GM18520 (cell line): ENCODE measurements at regions not wholly inside any gene's neighbourhood (a gene's known extent, or its start where the extent isn't known, plus 50 kb on each side); places are given as distances from the start of the nearest gene placed in this dataset.
"Not testable (repeated sequence)": the region's sequence is repeated elsewhere in the genome, so short reads cannot be mapped to it uniquely, and the experiment has no call there.

ENCODE experiments used
- ATAC-seq: cut with Tn5 transposase; IDR thresholded peaks from one replicate; pipeline ENCODE4 v1.9.1; 2021; ENCODE audit not compliant: unreplicated experiment

DNA sequence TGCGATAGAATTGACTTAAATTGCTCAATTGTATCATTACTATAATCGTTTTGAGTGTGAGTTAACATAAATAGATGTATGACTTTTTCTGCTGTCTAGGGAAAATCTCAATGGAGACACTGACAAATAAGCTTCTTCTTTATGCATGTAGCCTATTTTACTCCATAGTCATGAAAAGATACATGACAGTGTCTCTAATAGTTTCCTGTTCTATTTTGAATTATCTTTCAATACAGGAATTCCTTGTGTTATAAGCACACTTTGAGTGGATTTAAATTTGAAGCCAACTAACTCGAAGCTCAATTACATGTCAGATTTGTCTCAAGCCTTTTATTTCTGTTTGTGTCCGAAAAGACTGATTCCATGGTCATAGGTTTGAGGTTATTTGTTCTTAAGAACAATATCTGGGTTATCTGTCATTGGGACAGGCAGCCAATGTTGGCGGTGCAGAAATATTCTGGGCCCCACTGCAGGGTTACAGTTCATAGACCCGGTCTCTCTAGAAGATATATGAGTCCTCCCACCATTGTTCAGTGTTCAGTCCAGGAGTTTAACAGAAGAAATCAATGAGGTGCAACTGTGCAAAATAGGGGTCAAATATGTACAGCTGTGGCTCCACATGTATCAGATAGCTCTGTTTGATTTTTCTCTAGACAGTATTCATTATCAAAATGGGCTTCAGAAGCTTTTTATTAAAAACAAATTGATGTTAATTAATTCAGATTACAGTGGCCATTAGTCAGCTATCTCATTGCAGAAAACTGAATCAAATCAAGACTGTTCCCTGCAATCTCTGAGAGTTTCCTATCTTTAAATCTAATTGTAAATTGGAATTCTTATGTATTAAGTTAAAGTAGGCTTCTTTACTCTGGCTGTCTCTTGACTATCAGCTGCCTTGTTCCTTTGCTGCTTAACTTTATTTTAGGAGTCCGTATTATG lies 1238.8 kb downstream of the NXPH1 start:
- no peak for ATAC-seq

- ATAC-seq: no peak
Measured at GRCh38 chr7:9680713-9681112, 1247.3 kb downstream of the NXPH1 start.

DNA sequence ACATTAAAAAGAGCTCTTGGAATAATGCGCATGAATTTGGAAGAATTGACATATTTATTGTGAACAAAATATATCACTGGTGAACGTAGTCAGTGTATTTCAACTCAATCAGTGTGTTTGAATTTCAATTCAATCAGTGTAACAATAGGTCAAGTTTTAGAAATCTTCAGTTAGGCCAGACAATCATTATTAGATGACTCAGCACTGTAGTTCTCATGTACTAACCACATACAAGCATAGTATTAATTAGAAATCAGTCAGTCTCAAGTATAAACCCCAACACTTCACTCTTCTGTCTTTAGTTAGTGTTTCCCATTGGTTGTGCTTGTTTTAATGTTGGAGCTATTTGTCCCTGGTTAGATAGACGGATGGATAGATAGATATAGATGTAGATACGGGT lies 1247.9 kb downstream of the NXPH1 start:
- ATAC-seq: no peak

- no peak for ATAC-seq
Measured at GRCh38 chr7:9691286-9691685, 1257.9 kb downstream of the NXPH1 start.

DNA sequence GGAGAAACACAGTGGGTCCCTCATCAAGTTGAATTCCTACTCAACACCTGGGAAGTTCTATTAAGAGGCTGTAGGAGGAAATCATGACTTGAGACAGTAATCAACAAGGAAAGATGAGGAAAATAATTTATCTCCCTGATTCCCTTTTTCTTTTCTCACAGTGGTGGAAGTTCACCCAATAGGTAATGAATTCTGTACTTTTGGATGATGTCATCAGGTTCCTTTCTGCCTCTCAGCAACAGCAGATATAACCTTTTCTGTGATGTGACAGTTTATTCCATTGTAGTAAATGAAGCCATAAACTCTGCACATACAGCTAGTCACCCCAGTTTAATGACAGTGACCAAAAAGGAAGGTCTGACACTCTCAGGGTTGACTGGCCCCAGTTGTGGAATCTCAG lies 1265.0 kb downstream of the NXPH1 start:
- ATAC-seq: no peak

- ATAC-seq: no peak
Measured at GRCh38 chr7:9709216-9709615, 1264.5 kb upstream of the PHF14 start.

- no peak for ATAC-seq
Measured at GRCh38 chr7:9711259-9711918, 1262.3 kb upstream of the PHF14 start.

- no peak for ATAC-seq
Measured at GRCh38 chr7:9718071-9718661, 1255.5 kb upstream of the PHF14 start.

GRCh38 chr7:9719303-9719702 lies 1254.4 kb upstream of the PHF14 start:
- no peak for ATAC-seq

GRCh38 chr7:9719721-9720120 lies 1254.0 kb upstream of the PHF14 start:
- ATAC-seq: no peak

DNA sequence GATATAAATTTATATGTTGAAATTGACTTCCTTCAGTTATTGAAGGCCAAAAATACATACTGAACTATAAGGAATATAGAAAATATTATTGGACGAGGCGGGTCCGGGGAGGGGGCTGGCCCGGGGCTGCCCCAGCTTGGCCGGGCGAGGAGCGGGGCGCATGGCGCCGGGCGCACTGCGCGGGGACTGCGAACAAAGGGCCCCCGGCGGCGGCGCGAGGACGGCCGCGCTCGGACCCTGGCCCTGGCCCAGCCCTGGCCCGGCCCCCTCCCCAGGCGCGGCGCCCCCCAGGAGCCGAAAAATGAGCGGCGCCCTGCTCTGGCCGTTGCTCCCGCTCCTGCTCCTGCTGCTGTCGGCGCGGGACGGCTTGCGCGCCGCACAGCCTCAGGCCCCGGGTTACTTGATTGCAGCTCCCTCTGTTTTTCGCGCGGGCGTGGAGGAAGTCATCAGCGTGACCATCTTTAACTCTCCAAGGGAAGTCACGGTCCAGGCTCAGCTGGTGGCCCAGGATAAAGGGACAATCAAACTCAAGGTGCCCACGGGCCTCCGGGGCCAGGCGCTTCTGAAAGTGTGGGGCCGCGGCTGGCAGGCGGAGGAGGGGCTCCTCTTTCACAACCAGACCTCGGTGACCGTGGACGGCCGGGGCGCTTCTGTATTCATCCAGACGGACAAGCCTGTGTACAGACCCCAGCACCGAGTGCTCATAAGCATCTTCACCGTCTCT lies 1247.6 kb upstream of the PHF14 start:
- not testable (repeated sequence) for ATAC-seq

GRCh38 chr7:9726811-9727210 lies 1246.9 kb upstream of the PHF14 start:
- ATAC-seq: not testable (repeated sequence)

DNA sequence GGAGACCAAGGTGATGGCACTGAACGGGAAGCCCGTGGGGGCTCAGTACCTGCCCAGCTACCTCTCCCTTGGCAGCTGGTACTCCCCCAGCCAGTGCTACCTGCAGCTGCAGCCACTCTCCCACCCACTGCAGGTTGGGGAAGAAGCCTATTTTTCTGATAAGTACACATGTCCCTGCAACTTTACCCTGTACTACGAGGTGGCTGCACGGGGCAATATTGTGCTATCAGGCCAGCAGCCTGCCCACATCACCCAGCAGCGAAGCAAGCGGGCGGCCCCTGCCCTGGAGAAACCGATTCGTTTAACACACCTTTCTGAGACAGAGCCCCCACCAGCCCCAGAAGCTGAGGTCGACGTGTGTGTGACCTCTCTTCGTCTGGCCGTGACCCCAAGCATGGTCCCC lies 1246.2 kb upstream of the PHF14 start:
- ATAC-seq: not testable (repeated sequence)

GRCh38 chr7:9728014-9728657 lies 1245.5 kb upstream of the PHF14 start:
- not testable (repeated sequence) for ATAC-seq

DNA sequence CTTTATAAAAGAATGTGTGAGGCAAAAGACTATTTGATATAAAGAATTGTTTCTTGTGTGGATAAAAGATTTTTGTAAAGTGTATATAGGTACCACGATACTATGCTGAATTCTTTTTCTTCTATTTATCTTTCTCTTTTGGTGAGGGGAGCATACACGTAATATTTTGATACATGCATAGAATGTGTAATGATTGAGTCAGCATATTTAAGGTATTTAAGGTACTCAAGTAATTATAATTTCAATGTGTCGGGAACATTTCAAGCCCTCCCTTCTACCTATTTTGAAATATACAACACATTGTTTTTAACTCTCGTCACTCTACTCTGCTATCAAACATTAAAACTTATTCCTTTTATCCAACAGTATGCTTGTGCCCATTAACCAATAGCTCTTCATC lies 1221.6 kb upstream of the PHF14 start:
- no peak for ATAC-seq

GRCh38 chr7:9761224-9761623 lies 1212.4 kb upstream of the PHF14 start:
- ATAC-seq: no peak

- ATAC-seq: no peak
Measured at GRCh38 chr7:9776900-9777299, 1196.8 kb upstream of the PHF14 start.

DNA sequence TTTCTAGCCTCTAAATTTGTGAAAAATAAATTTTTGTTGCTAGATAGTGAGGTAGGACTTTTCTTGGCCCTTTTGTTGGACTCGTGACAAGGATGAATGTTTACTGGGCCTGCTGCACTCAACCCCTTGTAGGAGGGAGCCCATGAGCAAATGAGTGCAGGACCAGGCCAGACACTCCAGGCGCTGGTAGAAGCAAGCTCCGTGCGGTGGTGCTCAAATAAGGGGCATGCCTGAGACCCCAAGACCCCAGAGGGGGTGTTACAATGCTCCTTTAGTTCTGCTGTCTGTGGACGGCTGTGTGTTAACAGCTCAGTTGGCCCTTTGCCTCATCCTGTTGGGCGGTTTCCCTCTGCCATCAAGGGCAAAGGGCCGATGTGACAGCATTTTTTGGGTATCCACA lies 1195.3 kb upstream of the PHF14 start:
- ATAC-seq: no peak

DNA sequence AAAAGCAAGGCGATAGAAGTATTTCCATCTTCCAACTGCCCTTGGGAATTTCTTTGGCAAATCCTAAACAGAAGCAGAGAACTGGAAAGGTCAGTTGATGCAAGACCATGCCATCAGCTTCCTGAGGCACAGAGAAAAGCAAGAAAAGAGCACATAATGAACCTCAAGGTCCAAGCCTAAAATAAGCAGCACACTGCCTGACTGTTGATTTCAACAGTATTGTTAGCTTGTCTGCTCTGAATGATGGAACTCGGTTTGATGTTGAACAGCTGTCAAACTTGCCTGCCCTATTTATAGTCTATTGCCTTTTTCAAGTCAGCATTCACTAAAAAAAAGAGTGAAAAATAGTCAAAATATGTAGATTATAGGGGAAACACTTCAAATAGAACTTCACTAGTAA lies 1192.0 kb upstream of the PHF14 start:
- no peak for ATAC-seq

- ATAC-seq: no peak
Measured at GRCh38 chr7:9782275-9782674, 1191.4 kb upstream of the PHF14 start.

DNA sequence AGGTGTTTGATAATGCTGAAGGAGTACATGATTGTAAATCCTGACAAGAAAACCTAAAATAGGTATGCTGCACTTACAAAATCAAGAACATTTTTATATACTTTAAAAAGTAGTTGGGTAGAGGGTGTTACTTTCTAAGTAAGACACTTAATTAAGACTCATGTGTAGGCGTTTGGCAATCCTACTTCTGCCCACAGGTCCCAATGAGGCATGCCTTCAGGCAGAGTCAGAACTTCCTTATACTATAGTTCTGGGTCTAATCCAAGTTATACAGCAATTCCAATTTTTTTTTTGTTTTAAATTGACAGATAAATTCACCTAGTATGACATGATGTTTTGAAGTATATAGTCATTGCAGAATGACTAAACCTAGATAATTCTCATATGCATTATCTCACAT lies 1188.5 kb upstream of the PHF14 start:
- ATAC-seq: no peak
